ENCODE measurements at regions not wholly inside any gene's neighbourhood (a gene's known extent, or its start where the extent isn't known, plus 50 kb on each side); places are given as distances from the start of the nearest gene placed in this dataset.
A peak's percentile ranks its signal among the peaks of the same experiment; 100 is the strongest.
"Not testable (repeated sequence)": the region's sequence is repeated elsewhere in the genome, so short reads cannot be mapped to it uniquely, and the experiment has no call there.

GRCh38 chr13:64749301-64749700 lies 2480.8 kb downstream of the PCDH9 start:
- DNase-seq: no peak

- DNase-seq: no peak
Observed at GRCh38 chr13:64746845-64747244, 2483.3 kb downstream of the PCDH9 start.

GRCh38 chr13:64740493-64740892 lies 2489.6 kb downstream of the PCDH9 start:
- DNase-seq: no peak

- DNase-seq: no peak
Observed at GRCh38 chr13:64725492-64725891, 2504.6 kb downstream of the PCDH9 start.

- peak; percentile 15 for DNase-seq
Observed at GRCh38 chr13:64723724-64724123, 2506.4 kb downstream of the PCDH9 start.

GRCh38 chr13:64718116-64718515 lies 2512.0 kb downstream of the PCDH9 start:
- no peak for DNase-seq

- no peak for DNase-seq
Observed at GRCh38 chr13:64716936-64717335, 2513.2 kb downstream of the PCDH9 start.

GRCh38 chr13:64709079-64709478 lies 2521.1 kb downstream of the PCDH9 start:
- no peak for DNase-seq

GRCh38 chr13:64704121-64704649 lies 2526.0 kb downstream of the PCDH9 start:
- DNase-seq: no peak

GRCh38 chr13:64697226-64697625 lies 2532.9 kb downstream of the PCDH9 start:
- DNase-seq: no peak

- DNase-seq: no peak
Observed at GRCh38 chr13:64688893-64689677, 2541.1 kb downstream of the PCDH9 start.

- not testable (repeated sequence) for DNase-seq
Observed at GRCh38 chr13:64686536-64686935, 2543.6 kb downstream of the PCDH9 start.

GRCh38 chr13:64684685-64685431 lies 2545.3 kb downstream of the PCDH9 start:
- no peak for DNase-seq

GRCh38 chr13:64684108-64684507 lies 2546.0 kb downstream of the PCDH9 start:
- no peak for DNase-seq

GRCh38 chr13:64680739-64681138 lies 2549.4 kb downstream of the PCDH9 start:
- no peak for DNase-seq

- DNase-seq: no peak
Observed at GRCh38 chr13:64675255-64675892, 2554.8 kb downstream of the PCDH9 start.

- DNase-seq: no peak
Observed at GRCh38 chr13:64674126-64674525, 2556.0 kb downstream of the PCDH9 start.

GRCh38 chr13:64672751-64673150 lies 2557.4 kb downstream of the PCDH9 start:
- DNase-seq: no peak

GRCh38 chr13:64662887-64663593 lies 2567.1 kb downstream of the PCDH9 start:
- no peak for DNase-seq

GRCh38 chr13:64648293-64648692 lies 2581.8 kb downstream of the PCDH9 start:
- no peak for DNase-seq

- DNase-seq: no peak
Observed at GRCh38 chr13:64643066-64643465, 2587.1 kb downstream of the PCDH9 start.

- DNase-seq: no peak
Observed at GRCh38 chr13:64640002-64640401, 2590.1 kb downstream of the PCDH9 start.

GRCh38 chr13:64639206-64639605 lies 2590.9 kb downstream of the PCDH9 start:
- DNase-seq: no peak
